ENCODE measurements at regions not wholly inside any gene's neighbourhood (a gene's known extent, or its start where the extent isn't known, plus 50 kb on each side); places are given as distances from the start of the nearest gene placed in this dataset.

DNA sequence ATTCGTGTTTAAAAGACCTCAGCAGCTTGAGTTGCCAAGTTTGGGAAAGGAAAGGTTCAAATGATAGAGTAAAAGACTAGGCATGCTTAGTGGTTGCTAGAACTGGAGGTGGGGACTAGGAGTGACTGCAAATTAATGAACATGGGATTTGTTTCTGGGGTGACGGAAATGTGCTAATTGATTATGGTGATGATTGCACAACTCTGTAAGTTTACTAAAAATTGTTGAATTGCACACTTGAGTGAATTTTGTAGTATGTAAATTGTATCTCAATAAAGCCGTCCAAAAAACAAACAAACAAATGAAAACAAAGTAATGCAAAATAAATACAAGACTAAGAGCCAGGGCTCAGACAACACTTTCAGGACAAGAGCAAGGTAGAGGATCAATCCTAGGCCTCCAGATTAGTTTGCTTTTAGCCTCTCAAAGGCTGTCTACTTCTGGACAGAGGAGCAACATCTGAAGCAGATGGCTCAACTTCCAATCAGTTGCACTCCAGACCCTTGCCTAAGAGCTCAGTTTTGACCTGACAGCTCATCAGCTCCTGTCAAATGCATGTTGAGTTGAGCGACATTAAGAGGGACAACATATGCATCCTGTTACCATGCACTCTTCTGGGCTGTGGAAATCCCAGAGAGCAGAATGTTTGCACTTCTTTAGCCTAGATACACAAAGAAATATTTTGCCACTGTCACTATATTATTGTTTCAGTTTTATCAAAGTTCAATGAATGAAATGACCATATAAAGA, 111.2 kb upstream of the ASIC2 start:
- DNase-seq, result no peak

DNA sequence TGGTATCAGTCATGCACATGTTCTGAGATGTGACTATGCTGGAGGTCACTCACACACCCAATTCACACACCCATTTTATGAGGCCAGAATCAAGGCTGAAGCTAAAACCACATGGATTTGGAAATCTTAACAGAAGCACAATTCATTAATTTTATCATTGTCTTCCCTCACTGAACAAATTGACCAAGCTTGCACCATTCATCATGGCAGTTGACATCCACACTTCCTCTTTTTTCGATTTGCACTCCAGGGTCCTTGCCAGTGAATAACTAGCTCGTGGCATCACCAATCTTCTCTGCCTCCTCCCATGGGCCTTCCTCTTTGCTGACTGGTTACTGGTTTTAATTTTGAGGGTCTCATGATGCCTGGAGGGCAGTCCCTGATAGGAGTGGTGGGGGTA, 123.0 kb upstream of the ASIC2 start:
- no peak for DNase-seq

DNA sequence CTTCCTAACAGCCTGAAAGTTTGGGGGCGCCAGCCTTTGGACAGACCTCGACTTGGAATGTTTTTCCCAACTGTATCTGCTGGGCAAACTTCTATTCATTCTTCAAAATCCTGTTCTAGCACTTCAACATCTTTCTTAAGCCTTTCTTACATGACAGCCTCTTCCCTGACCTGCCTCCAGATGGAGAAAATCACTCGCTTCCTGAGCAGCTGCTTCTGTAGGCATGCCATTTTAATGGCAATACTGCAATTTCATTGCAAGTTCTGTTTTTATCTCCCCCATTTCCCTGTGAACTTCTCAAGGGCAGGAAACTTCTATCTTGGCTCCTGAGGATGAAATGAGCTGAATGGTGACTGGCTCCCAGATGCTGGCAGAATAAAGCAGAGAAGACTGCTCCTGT, 128.8 kb upstream of the ASIC2 start:
- DNase-seq, result no peak

DNA sequence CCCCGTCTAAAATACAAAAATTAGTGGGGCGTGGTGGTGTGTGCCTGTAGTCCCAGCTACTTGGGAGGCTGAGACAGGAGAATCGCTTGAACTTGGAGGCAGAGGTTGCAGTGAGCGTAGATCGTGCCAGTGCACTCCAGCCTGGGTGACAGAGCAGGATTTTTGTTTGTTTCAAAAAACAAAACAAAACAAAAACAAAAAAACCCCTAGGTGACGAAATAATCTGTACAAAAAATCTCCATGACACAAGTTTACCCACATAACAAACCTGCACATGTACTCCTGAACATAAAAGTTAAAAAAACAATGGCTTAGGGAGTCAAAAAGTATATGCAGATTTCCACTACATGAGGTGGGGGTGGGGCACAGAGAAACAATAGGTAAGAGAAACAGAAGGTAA, 140.5 kb upstream of the ASIC2 start:
- DNase-seq, result no peak

DNA sequence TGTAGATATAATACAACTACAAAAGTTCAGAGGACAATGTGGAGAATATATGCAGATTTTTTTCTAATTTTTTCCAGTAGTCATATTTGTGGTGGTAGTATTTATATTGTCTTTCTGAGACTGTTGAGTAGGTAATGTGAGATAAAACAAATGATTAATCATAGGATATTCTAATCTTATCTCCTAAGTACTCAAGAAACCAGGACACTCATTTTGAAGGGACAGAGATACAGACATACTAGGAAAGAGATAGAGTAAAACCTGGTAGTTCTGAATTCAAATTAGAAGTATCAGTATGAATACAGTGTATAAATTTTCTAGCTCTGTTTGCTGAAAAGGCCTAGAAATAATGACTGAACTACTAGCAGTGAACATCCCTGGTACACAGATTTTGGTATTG, 141.7 kb upstream of the ASIC2 start:
- DNase-seq, result no peak

DNA sequence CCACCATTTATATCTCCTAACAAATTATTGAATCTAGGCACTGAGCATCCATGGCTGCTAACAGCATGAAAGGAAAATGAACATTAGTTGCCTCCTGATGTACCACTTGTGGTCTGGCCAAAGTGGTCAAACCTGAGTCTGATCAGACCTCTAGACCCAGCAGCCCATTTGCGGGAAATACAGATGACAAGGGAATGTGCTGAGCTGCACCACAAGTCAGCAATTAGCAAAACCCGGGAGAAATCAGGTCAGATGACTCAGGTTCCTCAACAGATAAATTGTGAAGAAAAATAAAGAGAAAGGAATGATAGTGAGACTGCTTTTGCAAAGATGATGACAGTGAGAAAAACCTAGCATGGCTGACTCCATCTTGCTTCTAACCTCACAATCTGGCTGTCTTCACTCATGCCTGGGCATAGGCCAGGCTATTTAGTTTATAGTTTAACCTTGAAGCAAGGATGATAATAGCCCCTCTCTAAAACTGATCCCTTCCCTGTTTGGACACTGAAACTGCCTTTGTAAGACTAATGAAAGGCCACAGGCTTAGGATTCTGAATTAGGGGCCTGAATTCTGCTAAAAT, 142.7 kb upstream of the ASIC2 start:
- no peak for DNase-seq

DNA sequence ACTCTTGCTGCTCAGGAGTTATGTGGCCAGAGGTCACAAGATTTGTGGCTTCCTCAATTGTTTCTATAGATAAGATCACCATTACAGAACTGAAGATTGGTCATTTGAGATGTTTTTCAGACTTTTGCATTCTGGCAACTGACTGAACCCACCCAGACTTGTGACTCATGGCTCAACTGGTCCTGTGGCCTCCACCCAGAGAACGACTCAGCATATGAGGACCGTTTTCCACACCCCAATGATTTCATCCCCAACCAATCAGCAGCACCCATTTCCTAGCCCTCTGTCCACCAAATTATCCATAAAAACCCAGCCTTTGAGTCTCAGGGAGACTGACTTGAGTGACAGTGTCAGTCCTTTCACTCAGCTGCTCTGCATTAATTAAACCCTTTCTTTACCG, 143.2 kb upstream of the ASIC2 start:
- no peak for DNase-seq

DNA sequence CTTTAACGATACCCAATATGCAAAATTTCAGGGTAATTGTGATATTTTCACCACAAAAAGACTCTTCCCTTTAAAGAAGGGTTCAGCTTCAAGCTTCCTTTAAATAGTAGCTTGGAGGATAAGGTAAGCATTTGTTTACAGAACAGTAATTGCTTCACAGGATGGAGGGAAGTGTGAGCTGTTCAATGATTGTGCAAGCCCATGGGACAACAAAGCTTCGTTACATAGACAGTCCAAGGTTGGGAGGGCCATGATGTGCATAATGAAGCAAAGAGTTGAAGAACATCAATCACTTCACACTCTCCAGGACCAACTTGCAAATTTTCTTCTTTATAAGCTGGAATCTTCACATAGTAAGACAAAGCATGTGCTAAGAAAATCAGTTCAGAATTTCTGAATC, 145.0 kb upstream of the ASIC2 start:
- no peak for DNase-seq

DNA sequence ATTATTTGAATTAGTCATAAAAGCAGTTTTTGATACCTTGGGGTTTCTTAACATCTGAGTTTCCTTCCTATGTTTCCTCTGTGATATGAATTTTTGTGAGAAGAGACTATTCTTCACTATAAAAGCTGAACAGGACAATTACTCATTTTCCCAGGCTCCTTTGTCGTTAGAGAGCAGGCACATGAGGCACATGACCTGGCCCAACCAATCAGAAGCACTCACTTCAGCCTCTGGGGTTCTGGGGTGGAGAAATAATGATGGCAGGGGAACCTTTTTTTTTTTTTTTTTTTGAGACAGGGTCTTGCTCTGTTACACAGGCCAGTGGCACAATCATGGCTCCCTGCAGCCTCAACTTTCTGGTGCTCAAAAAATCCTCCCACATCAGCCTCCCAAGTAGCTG, 145.5 kb upstream of the ASIC2 start:
- DNase-seq, result no peak

DNA sequence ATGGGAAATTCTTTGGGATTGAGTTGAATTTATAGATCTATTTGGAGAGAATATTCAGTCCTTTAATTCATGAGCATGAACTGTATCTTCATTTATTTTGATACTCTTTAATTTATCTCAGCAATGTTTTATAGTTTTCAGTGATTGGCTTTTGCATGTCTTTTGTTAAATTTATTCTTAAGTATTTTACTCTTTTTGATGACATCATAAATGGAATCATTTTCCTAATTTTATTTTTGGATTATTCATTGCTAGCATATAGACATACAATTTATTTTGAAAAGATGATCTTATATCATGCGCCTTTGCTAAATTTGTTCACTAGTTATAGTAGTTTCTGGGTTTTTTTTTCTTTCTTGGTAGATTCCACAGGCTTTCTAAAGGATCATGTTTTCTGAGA, 149.2 kb upstream of the ASIC2 start:
- no peak for DNase-seq

DNA sequence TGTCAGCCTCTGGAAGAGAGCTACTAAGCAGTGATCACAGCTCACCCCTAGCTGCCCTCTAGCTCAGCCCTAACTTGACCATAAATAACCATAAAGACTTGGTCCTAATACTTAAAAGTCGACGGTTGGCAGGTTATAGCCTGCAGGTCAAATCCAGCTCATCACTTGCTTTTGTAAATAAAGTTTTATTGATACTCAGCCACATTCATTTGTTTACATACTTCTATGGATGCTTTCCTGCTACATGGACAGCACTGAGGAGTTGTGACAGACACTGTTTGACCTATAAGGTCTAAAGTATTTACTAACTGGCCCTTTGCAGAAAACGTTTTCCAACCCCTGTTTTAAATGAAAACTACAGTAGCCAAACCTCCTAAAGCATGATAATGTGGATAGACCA, 151.6 kb upstream of the ASIC2 start:
- DNase-seq, result no peak

DNA sequence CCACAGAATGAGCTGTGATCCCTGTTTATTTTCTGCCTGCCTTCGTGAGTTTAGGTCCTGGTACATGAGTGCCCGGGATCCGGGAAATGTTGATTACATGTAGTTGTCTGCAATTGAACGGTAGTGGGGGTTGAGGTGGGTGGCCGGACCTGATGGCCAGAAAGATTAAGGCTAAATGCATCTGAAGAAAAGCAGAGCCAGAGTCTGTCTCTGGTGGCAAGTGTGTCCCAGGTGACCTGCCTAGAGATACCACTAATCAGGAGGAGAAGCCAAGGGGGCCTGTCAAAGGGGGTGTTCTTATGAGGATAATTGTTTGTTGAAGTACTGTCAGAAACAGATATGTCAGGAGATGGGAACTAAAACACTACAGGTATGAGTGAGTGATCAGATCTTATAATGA, 154.0 kb upstream of the ASIC2 start:
- DNase-seq, result no peak

DNA sequence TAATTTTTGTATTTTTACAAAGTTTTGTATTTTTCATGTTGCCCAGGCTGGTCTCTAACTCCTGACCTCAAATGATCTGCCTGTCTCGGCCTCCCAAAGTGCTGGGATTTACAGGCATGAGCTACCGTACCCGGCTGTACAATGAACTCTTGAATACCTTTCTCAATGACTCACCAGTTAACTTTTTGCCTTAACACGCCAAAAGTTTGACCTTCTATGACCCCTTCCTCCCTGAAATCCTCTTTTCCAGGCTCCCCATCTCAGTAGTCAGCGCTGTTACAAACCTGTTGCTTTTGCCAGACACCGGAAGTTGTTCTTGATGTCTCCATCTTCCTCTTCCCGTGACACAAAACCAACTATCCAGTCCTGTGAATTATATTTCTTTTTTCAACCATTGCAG, 158.1 kb upstream of the ASIC2 start:
- DNase-seq, result no peak

DNA sequence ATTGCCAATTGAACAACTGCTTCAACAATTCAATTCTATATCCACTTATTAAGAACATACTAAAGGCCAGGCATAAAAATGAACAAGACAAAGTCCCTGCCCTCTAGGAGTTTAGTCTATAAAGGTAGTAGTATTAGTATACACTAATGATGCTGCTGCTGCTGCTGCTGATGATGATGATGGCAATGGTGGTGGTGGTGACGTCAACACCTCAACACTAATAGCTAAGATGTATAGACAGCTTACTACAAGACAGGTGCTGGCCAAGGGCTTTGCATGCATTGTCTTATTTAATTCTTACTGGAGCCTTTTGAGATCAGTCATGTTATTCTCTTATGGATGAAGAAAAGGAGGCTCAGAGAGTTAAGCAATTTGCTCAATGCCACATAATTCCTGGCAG, 164.4 kb upstream of the ASIC2 start:
- no peak for DNase-seq

DNA sequence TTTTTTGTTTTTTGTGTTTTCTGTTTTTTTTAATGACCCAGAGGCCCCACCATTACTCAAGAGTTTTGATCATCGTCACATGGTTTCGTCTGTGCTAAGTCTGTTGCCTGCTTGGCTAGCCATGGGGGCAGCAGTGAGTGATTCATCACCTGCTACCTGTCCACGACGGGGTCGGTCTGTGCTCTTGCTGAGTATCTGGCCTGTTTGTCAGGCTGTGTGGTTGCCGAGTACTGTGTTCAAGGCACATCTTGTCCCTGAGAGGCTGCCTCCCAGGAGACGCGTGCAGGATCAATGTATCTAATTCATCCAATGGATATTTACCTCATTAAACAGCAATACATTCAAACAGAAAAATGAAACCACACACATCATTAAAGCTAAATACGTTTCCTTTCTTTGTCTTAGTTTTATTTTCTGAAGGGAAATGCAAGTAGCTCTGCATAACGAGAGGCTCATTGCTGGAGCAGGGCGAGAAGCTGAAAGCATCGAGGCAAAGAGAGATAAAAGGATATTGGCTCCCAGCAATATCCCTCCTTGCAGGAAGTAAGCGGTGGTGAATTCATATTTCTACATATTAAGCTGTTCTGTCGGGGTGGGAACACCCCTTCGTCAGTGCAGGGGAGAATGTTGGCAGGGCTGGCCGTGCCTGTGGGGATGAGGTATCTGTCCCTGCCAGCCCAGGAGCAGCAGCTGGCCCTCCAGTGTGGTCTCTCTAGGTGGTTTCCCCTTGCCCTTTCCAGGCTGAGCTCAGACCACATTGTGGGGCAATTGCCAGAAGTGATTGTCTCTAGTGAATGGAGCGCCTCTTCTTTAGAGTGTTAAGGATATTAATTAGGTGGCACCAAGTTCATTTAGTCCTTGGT, 166.2 kb upstream of the ASIC2 start:
- no peak for DNase-seq

DNA sequence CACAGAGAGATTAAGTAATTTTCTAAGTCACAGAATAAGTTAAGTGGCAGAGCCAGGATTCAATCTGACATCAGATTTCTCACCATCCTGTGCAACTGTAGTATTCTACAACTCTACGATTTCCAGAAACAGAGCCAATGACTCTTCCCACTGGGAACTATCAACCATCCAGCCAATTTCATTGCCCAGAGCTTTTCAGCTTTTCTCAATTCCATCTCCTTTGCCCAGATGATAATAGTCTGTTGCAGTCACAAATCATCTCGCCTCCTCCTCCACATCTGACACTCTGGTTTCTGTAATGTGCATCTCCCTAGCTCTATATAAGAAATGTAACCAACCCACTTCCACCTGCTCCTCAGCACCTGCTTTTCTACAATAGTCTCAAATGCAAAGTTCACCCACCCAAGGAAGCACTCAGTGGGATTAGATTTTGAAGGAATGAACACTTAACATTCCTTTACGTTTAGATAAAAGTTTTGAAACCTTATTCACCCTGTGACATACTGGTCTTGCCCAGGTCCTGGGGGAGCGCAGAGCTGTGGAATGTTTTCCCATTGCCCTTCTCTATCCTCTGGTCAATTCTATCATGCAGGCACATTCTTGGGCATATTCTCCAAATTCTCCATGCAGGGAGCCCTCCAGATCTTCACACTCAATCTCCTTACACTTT, 167.8 kb upstream of the ASIC2 start:
- DNase-seq, result no peak

DNA sequence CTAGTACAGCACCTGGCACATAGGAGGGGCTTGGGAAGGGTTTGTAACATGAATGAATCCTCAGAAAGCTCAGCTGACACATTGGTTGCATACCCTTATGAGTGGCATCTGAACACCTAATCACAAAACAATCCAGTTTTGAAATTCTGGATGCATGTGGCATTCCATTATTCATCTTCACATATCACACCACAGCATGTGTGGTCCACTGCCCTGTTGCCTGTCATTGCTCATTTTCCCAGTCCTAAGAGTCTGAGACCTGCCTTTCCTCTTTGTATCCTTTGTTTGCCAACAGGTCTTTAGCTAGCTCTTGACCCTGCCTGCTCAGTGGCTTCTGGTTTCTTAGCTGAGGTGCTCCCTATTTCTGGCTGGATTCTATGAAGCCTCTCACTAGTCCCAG, 170.8 kb upstream of the ASIC2 start:
- no peak for DNase-seq

DNA sequence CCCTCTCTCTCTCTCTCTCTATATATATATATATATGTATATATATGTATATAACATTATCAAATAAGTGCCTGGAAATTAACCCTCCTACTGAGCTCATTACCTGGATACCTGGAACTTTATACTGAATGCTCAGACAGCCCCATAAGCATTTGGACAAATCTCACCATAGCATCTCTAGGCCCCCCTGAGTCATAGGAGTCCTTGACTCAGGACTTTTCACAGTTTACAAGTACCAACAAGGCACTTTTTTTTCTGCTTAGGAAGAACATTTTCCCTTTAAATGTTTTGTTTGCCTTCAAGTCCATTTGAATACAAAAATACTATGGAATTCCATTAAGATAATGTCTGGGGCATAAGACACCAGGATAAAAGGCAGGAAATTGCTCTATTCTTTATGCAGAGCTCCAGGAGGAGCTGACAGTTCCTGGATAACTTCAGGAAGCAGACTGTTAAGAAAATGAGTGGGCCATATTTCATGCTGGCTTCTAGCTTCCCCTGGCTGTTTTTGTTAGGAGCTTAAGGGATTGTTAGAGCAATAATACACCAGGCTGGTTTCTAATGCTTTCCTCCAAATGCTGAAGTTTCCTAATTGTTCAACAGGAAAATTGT, 171.7 kb upstream of the ASIC2 start:
- no peak for DNase-seq

DNA sequence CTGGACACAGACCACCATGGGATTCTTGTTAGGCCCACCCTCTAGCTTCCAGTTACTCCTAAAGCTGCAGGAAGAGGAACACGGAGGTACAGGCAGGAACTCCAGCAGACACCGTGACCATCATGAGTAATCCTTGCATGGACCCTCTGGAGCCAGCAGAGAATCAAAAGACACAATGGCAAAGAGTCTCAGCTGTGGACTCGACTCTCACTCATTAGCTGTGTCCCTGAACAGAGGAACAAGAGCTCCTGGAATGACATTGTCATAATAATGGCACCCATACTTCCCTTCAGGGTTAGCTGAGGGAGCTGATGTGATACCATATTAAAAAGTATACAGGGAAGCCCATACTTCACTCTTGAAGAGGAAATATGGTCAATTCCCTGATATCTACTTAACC, 176.3 kb upstream of the ASIC2 start:
- no peak for DNase-seq

DNA sequence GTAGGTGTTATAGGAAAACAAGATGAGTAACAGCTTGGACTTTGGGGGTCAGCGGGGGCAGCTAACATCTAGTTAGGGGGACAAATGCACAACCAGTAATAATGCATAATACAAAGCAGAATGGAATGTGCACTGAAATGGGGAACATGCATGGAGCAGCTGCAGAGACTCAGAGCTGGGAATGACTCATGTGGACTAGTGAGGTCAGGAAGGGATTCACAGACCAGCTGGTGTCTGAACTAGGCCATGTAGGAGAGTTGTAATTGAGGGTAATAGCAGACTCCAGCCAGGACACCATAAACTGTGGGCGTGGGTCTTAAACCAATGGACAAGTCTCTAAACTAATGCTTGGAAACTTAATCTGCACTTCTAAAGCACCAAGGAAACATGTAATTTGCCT, 176.8 kb upstream of the ASIC2 start:
- DNase-seq, result no peak

DNA sequence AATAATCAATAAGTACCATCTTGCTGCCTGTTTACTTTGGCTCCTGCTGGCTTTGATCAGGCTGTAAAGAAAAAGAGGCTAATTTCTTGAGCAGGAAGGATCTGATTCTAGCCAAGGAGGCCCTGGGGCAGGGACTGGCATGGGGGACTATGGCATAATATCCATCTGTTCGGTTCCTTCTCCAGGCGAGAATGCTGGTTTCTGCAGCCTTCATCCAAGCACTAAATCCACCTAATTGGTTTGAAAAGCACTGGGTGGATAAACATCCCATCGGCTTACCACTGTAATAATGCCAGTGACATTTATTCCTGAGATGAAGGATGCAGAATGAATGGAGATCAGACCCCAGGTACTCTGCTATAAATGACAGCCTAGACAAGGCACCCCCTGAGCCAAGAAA, 180.0 kb upstream of the ASIC2 start:
- no peak for DNase-seq

DNA sequence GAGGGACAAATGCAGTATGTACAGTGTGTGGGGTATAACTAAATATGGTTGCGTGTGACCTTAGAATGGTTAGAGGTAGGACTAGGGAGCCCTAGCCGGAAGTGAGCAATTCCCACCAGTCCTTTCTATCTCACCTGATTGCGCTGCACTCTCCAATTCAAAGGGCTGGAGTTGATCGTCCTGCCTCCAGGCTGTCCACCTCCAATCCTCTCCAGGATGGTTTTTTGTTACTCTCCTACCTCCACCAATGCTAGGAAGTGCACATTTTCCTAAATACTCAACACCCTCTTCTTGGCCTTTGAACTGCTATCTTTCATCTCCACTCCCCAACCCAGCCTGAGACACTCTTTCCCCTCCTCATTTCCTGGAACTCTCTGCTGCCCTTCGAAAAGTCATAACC, 181.7 kb upstream of the ASIC2 start:
- DNase-seq, result no peak

DNA sequence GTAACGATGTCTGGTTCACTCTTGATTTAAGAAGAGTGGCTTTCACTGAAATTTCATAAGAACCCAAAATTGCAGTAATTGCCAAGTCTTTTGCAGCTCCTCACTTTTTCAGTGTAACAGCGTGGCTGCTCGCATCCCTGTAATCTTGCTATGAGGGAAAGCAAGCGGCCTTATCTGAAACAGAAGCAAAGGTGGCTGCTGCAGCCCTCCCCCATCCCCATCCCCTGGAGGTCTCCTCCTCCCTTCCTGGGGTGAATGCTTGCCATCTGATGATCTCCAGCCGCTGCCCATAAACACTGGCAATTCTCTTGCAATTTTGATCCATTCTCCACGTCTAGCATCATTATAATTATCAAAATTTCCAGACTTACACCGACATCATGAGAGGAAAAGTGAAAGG, 182.5 kb upstream of the ASIC2 start:
- DNase-seq, result no peak

All from activated CD8-positive, alpha-beta memory T cell treated with anti-CD3 and anti-CD28 coated beads, Interleukin-2, amount 50 U/mL, for 4 hours (primary cell).